Sigmoid colon (tissue), 6 donors: ENCODE measurements at regions not wholly inside any gene's neighbourhood (a gene's known extent, or its start where the extent isn't known, plus 50 kb on each side); places are given as distances from the start of the nearest gene placed in this dataset.

ENCODE experiments used
- DNase-seq: peaks from one replicate; pipeline ENCODE4 v3.0.0-alpha.2; 2019
- H3K27ac ChIP-seq, 4 donors: fragments of 200-600 bp; sonication (generic); one replicate each; pipeline ENCODE4 v1.5.1; 2016 to 2019; ENCODE audit warnings: mild to moderate bottlenecking in 1 of 4
- H3K27me3 ChIP-seq, 3 donors: fragments of 200-600 bp; sonication (generic); one replicate each; pipeline ENCODE4 v1.5.1; 2019; ENCODE audit warnings: mild to moderate bottlenecking in 1 of 3
- H3K36me3 ChIP-seq, 4 donors: fragments of 200-600 bp; sonication (generic); one replicate each; pipeline ENCODE4 v1.5.1; 2016 to 2019
- H3K4me1 ChIP-seq, 4 donors: fragments of 200-600 bp; sonication (generic); one replicate each; pipeline ENCODE4 v1.5.1; 2017 to 2019
- H3K4me3 ChIP-seq, 4 donors: fragments of 200-600 bp; sonication (generic); one replicate each; pipeline ENCODE4 v1.5.1; 2017 to 2019; ENCODE audit warnings: mild to moderate bottlenecking in 2 of 4, moderate library complexity in 1 of 4
- H3K9me3 ChIP-seq, 4 donors: fragments of 200-600 bp in 3 of 4; sonication (generic) in 3 of 4; one replicate each; pipeline versions ENCODE4 v1.5.1 to v1.6.1; 2013 to 2019
- EP300 ChIP-seq, 4 donors: sonication (generic); formaldehyde crosslinking; IDR thresholded peaks; one replicate each; pipeline ENCODE4 v1.6.1; 2017; ENCODE audit warnings: antibody characterized with exemption in 4 of 4
- POLR2A ChIP-seq, 2 donors: fragments of 450-650 bp; IDR thresholded peaks; one replicate each; pipeline ENCODE4 v1.6.1; 2016; ENCODE audit warnings: antibody characterized with exemption in 2 of 2, mild to moderate bottlenecking in 2 of 2, moderate library complexity in 2 of 2
- POLR2AphosphoS5 ChIP-seq, 4 donors: sonication (generic); formaldehyde crosslinking; IDR thresholded peaks; one replicate each; pipeline ENCODE4 v1.6.1; 2017; ENCODE audit warnings: antibody characterized with exemption in 4 of 4
- WGBS, 2 donors: extraction: QIAGEN DNeasy Blood & Tissue Kit; methylation state at CpG; one replicate each; pipeline ENCODE4 v1.1.7; 2013; 5-methylcytosine and 5-hydroxymethylcytosine counted together
- intact Hi-C: fragments of 100-400 bp; cut with DNase I; formaldehyde crosslinking; loops from one replicate; pipeline ENCODE4 v1.15.1; 2023
- TF ChIP-seq, protein P1 (sequence below), 4 experiments: fragments of 450-650 bp in 3 of 4; fragments of 200-600 bp in 1 of 4; IDR thresholded peaks; one replicate each; pipeline ENCODE4 v1.5.1; 2016 to 2019; ENCODE audit warnings: antibody characterized with exemption in 4 of 4, mild to moderate bottlenecking in 3 of 4, moderate library complexity in 2 of 4
- donor health status: healthy with polysubstance abuse.
- donor health status: healthy.

DNA sequence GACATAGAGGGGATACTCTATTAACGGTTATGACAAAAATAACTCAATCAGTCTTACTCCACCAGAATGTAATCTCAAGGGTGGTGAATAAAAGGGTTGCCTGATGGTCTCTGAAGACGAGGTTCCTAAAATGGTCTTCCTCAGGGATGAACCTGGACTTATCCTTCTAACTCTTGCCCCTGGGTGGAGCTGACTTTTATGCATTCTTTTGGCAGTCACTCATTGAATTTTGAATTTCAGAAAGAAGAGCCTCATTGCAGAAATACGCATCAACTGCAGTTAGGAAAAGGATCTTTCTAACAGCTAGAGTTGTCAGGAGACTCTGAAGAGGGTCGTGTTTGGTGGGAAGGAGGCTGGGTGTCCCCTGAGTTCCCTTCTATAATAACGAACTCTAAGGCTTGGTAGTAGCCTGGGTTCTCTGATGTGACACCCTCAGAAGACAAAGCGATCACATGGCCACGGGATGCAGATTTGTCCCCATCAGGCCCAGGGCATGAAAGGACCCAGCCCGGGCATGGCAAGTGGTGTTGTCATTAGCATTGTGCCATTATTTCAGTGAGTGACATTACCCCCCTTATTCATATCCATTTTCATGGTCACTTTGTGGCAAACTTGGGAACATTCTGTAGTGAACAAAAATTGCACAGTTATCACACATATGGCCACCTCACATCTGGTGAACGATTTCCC, 58.6 kb upstream of the JCAD start:
- H3K9me3 ChIP-seq, result no peaks in the 10 kb centered on the region
- DNase-seq, result no peak
- intact Hi-C loops, result loop anchor here (2.0 to 5.0 kb wide), 3 partner anchors 61 to 89 kb away; partner anchors contain the start of gene JCAD
- H3K4me1 ChIP-seq, result peaks cover 0 to 32% (median 14%) of the 10 kb centered on the region in 4 donors
- H3K4me3 ChIP-seq, result no peak overlapping the region
- no peaks in the 10 kb centered on the region for H3K27me3 ChIP-seq
- WGBS, 2 donors, result 84 to 88% methylated on average over 9 of the region's 9 CpGs
- no peak for TF ChIP-seq EP300 (IDR thresholded peaks at IDR 0.05)
- no peak for TF ChIP-seq POLR2AphosphoS5 (IDR thresholded peaks at IDR 0.05)
- TF ChIP-seq, protein P1, sequence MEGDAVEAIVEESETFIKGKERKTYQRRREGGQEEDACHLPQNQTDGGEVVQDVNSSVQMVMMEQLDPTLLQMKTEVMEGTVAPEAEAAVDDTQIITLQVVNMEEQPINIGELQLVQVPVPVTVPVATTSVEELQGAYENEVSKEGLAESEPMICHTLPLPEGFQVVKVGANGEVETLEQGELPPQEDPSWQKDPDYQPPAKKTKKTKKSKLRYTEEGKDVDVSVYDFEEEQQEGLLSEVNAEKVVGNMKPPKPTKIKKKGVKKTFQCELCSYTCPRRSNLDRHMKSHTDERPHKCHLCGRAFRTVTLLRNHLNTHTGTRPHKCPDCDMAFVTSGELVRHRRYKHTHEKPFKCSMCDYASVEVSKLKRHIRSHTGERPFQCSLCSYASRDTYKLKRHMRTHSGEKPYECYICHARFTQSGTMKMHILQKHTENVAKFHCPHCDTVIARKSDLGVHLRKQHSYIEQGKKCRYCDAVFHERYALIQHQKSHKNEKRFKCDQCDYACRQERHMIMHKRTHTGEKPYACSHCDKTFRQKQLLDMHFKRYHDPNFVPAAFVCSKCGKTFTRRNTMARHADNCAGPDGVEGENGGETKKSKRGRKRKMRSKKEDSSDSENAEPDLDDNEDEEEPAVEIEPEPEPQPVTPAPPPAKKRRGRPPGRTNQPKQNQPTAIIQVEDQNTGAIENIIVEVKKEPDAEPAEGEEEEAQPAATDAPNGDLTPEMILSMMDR (IDR thresholded peaks at IDR 0.05), result no peak
- TF ChIP-seq POLR2A (IDR thresholded peaks at IDR 0.05), result no peak
- no peak overlapping the region for H3K27ac ChIP-seq
- H3K36me3 ChIP-seq, result no peaks in the 10 kb centered on the region

DNA sequence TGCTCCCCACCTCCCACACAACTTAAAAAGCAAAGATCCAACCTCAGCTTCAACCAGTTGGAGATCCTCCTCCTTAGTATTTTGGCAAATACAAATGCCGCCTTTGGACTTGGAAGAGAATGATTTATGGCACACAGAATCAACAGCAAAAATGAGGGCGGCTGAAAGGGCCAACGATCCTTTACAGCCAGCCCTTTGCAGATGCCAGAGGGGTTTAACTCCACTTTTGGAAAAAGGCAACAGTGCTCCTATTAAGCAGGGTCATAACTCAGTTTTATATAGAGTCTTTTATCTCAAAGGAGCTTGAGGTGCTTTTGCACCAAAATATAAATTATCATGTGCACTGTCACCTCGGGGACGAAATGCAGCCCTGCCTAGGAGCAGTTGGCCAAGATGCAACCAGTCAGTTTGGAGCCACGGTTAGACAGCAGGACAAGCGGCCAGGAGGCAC, 56.7 kb upstream of the JCAD start:
- DNase-seq, result peak; percentile 90
- 50 to 62% methylated on average over 7 of the region's 7 CpGs for WGBS, 2 donors
- intact Hi-C loops, result loop anchor here (2.0 to 5.0 kb wide), 3 partner anchors 59 to 87 kb away; partner anchors contain the start of gene JCAD

DNA sequence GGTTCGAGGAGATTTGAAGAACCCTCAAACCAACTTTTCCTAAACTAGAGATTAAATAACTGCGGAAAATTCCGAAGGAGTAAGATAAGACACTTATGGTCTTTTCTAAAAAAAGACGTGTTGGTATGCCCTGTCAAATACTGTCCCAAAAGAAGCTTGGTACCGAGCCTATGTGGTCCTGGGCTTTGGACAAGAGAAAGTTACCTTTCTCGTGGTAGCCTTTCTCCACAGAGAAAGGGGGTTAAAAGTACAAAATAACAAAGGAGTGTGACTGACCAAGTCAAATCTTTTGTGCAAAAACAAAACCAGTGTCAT, 56.2 kb upstream of the JCAD start:
- no peaks in the 10 kb centered on the region for H3K36me3 ChIP-seq

More for the DNA sequence above, 56.7 kb upstream of the JCAD start:
- Histone ChIP-seq H3K27ac (peak overlapping the region in 3 of 4 donors; percentile 77 to 82 (median 82)), H3K36me3 (no peaks in the 10 kb centered on the region), H3K27me3 (no peaks in the 10 kb centered on the region), H3K4me3 (peak overlapping the region in 1 of 4 donors; percentile 40), H3K9me3 (no peaks in the 10 kb centered on the region), H3K4me1 (peaks cover 0 to 40% (median 19%) of the 10 kb centered on the region in 4 donors)
- TF ChIP-seq POLR2A (IDR thresholded peaks at IDR 0.05) (no peak), EP300 (IDR thresholded peaks at IDR 0.05) (peak; percentile 71 to 88 (median 76)), POLR2AphosphoS5 (IDR thresholded peaks at IDR 0.05) (peak; percentile 90 to 97 (median 93))
- TF ChIP-seq, protein P1 (IDR thresholded peaks at IDR 0.05), result no peak

DNA sequence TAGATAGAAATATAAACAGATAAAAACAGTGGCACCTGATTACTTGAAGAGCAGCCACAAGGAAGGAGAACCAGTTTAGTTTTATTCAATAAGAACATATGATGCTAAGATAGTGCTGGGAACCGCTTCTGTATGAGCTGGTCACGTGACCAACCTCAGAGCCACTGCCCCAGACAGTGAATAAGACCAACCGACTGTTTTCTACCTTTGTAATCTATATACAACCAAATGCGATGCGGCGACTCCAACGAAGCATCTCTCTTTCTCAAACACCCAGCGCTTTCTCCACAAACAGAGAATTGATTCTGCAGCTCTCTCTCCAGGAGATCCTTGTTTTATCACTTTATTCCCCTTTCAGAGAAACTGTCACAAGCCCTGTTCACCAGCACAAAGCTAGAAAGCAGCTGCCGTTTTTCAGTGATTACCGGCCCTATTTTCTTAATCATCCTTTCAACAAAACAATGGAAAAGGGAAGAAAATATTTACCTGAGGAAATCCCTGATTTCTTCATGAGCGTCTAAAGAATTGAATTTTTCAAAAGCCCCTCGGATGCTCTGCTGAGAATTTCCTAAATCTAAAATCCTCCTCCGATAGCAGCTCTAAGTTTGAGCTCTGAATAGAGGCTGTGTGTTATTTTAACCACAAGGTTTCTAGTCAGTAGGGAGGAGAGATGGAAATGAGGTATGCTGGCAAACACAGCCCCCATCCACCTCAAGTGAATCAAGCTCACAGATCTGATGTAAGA, 55.7 kb upstream of the JCAD start:
- DNase-seq, result peak; percentile 79
- peak overlapping the region in 3 of 4 donors; percentile 30 to 40 (median 39) for H3K4me3 ChIP-seq
- no peak for TF ChIP-seq EP300 (IDR thresholded peaks at IDR 0.05)
- TF ChIP-seq, protein P1 (IDR thresholded peaks at IDR 0.05), result no peak
- no peak for TF ChIP-seq POLR2A (IDR thresholded peaks at IDR 0.05)
- peak in 1 of 4 donors; percentile 12 for TF ChIP-seq POLR2AphosphoS5 (IDR thresholded peaks at IDR 0.05)

More for the DNA sequence above, 56.2 kb upstream of the JCAD start:
- Histone ChIP-seq H3K4me1 (peaks cover 0 to 40% (median 20%) of the 10 kb centered on the region in 4 donors), H3K4me3 (peak overlapping the region in 3 of 4 donors; percentile 30 to 40 (median 39)), H3K9me3 (no peaks in the 10 kb centered on the region), H3K27me3 (no peaks in the 10 kb centered on the region), H3K27ac (peak overlapping the region in 3 of 4 donors; percentile 77 to 82 (median 82))
- no peak for TF ChIP-seq POLR2A (IDR thresholded peaks at IDR 0.05)
- TF ChIP-seq POLR2AphosphoS5 (IDR thresholded peaks at IDR 0.05), result no peak
- no peak for TF ChIP-seq EP300 (IDR thresholded peaks at IDR 0.05)
- TF ChIP-seq, protein P1 (IDR thresholded peaks at IDR 0.05), result no peak
- WGBS, 2 donors, result 65 to 69% methylated on average over 6 of the region's 6 CpGs
- no peak for DNase-seq
- intact Hi-C loops, result loop anchor here (5.0 kb wide), 2 partner anchors 58 to 67 kb away; partner anchors contain the start of gene JCAD

More for the DNA sequence above, 55.7 kb upstream of the JCAD start:
- H3K36me3 ChIP-seq, result no peaks in the 10 kb centered on the region
- no peaks in the 10 kb centered on the region for H3K9me3 ChIP-seq
- H3K4me1 ChIP-seq, result peaks cover 0 to 40% (median 20%) of the 10 kb centered on the region in 4 donors
- intact Hi-C loops, result loop anchor here (5.0 kb wide), 2 partner anchors 58 to 67 kb away; partner anchors contain the start of gene JCAD
- peak overlapping the region in 3 of 4 donors; percentile 77 to 82 (median 82) for H3K27ac ChIP-seq
- H3K27me3 ChIP-seq, result no peaks in the 10 kb centered on the region
- WGBS, 2 donors, result 36 to 37% methylated on average over 13 of the region's 13 CpGs
